Stimulated activated CD8-positive, alpha-beta memory T cell treated with anti-CD3 and anti-CD28 coated beads, Interleukin-7, amount 100 ng/mL, for 24 hours (primary cell): ENCODE measurements at regions not wholly inside any gene's neighbourhood (a gene's known extent, or its start where the extent isn't known, plus 50 kb on each side); places are given as distances from the start of the nearest gene placed in this dataset.

Source experiments
- DNase-seq: peaks from one replicate; pipeline ENCODE4 v3.0.0-alpha.2; 2020; ENCODE audit warnings: low read depth

GRCh38 chr3:70561796-70562195 is 249.4 kb upstream of the MDFIC2 start:
- DNase-seq, result no peak

DNA sequence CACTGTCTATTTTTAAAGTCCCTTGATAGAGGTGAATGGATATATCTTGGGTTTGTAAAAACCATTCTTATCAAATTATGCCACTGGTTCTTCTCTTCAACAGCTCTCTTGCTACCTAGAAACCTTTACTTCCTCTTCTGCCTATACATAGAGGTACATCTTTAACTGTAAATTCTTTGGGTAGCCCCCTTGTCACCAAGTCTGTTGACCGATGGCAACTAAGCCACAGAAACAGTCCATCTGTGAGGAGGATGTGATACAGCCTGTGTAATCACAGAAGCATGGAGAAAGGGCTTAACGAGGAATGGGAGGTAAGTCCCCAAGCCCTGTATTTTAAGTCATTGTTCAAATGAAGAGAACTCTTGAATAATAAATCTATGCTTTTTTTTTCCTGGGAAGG is 246.5 kb upstream of the MDFIC2 start:
- DNase-seq, result no peak

- DNase-seq, result no peak
Observed at GRCh38 chr3:70557976-70558375, 245.5 kb upstream of the MDFIC2 start.

- DNase-seq, result no peak
Observed at GRCh38 chr3:70556056-70556455, 243.6 kb upstream of the MDFIC2 start.

DNA sequence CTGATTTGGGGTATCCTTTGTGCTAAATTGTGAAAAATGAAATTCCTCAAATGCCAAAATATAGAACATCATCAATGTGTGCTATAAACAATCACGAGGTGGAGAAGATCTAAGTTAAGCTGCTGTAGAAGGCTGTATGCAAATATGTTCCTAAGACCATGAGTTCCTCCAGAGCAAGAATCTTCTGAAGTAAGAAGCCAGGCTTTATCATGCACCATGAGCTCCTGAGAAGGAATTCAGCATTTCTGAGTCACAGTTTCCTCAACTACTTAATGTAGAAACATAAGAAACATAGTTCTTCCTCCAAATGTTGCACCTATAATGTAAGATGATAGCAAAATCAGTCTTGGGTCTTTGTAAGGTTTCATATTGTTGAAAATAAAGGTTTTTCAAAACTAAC is 241.7 kb upstream of the MDFIC2 start:
- no peak for DNase-seq

DNA sequence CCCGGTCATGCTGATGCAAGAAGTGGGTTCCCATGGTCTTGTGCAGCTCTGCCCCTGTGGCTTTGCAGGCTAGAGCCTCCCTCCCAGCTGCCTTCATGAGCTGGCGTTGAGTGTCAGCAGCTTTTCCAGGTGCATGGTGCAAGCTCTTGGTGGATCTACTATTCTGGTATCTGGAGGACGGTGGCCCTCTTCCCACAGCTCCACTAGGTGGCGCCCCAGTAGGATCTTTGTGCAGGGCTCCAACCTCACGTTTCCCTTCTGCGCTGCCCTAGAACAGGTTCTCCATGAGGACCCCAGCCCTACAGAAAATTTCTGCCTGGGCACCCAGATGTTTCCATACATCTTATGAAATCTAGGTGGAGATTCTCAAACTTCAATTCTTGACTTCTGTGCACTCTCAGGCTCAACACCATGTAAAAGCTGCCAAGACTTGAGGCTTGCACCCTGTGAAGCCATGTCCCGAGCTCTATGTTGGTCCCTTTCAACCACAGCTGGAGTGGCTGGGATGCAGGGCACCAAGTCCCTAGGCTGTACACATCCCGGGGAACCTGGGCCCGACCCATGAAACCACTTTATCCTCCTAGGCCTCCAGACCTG is 238.4 kb upstream of the MDFIC2 start:
- peak; percentile 61 for DNase-seq

DNA sequence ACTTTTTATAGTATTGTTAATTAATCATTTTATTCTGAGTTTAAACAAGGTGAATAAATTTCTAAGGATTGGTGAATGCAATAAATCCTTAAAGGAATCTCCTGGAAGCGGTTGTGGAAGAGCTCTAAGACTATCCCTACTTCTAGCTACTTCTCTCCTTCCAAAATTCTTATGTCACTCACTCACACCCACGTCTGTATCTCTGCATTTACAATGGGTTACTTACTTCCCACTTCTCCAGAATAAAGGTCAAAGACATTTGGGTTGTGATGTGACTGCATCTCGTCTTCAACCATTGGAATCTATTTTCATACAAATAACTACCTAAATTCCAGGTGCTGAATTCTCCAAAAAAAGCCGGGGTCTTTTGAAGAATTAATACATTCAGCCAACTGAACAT is 234.2 kb upstream of the MDFIC2 start:
- DNase-seq, result no peak

DNA sequence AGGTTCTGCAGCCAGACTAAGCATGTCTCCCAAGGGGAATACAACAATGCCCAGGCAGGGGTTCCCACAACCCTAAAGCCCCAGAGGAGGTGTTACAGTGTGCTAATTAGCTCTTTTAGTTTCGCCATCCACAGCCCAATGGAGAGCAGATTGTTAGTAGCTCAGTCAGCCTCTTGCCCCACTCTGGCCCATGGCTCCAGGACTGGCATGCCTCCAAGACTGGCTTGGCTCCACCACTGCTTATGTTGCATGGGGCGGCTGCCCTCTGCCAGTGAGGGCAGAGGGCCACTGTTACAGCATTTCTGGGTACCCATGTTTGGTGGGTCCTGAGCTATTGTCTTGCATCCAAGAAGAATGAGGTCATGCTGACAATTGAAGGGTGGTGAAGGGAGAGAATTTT is 231.1 kb upstream of the MDFIC2 start:
- no peak for DNase-seq

GRCh38 chr3:70539908-70540307 is 227.5 kb upstream of the MDFIC2 start:
- no peak for DNase-seq

DNA sequence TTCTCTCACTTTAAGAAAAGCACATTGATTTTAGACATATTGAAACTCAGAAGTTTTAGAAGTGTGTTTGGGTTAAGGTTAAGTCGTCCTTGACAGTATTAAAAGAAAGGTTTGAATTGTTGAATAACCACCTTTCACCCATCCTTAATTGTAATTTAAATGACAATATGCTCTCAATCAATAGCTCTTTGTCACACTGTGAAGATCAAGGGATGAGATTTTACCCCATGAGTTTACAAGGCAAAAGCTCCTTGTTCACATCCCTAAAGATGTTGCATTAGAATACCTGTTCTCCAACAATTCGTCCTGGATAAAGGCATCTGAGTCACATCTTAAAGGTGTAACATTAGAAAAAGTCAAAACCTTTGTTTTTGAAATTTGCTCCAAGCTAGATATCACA is 220.4 kb upstream of the MDFIC2 start:
- DNase-seq, result no peak

DNA sequence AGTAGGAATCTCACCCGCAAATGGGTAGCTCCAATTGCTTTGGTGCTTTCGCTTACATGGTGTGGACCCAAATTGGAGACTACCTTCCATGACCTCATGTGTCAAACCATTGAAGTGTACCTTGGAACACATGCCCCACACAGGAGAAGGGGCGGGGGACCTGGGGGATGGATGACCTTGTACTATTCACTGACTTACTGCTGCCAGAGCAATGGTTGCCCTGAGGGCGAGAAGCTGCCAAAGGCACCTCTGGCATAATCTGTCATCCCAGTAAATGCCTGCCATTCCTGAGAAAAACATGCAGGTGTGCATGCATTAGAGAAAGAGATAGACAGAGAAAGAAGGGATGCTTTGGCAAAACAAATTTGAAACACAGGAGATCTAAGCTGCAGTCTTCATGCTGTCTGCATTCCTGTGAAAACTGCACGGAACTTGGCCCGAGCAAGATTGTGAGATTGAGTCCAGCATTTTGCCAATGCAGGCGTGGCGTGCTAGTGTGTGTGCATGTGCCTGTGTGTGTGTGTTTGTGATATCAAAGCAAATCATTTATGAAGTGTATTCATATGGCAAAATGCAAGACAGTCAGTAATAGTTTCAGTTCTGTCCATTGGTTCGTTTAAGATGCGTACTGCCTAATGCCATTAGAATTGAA is 219.5 kb upstream of the MDFIC2 start:
- DNase-seq, result no peak

DNA sequence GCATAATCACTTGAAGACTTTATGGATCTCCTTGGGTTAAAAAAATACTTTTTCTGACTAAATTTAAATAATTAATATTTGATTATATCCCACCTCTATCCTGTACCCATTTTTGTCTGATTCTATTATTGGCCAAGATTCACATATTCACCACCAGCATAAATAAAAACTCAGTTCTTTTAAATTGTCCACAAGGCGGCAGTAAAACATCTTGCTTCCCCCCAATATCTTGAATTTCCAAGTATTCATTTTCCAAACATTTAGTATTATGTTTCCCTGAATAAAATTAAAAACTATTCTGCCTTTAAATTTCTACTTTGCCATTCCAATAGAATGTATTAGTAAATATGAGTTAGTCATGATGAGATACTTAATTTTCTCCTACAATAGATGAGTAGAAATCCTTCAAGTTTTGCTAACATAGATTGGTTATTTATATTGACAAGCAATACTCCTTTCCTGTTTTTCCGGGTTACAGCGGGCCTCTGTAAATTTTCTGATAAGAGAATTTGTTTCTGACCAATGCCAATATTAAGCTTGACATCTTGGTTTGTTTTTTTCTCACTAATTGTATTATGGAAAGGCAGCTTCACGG is 218.7 kb upstream of the MDFIC2 start:
- DNase-seq, result no peak

DNA sequence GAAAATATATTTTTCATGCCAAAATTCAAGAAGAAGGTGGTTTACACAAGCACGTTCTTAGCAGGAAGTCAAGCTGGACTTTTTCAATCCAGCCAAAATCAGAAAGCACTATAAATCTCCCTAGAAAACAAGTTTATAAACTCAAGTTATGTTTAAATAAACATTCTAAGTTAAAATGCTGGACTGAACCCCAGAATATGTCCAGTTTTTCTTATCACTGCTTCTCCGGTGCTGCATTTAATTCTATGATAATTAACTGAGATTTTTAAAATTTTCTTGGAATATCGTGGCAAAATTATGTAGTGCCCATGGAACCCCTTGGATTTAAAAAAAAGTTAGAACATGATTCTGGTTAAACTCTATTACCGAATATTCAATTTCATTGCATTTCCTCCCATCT is 218.2 kb upstream of the MDFIC2 start:
- DNase-seq, result no peak

DNA sequence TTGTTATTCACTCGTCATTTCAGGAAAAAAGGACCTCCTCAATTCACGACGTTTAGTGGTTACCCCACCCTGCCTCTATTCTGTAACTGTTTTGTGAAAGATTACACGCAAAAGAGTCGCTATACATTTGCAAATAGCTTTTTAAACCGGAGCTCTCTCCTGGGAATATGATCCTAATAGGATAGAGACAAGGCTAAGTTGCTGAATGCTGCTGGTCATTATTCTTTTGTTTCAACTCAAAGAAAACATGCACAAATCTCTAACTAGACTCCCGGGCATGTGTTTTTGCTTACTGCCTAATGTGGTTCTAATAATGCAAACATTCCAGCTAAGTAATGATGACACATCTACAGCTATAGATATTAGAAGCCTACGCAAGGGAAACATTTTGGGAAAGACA is 214.6 kb upstream of the MDFIC2 start:
- DNase-seq, result no peak

GRCh38 chr3:70519913-70520659 is 207.6 kb upstream of the MDFIC2 start:
- DNase-seq, result no peak

DNA sequence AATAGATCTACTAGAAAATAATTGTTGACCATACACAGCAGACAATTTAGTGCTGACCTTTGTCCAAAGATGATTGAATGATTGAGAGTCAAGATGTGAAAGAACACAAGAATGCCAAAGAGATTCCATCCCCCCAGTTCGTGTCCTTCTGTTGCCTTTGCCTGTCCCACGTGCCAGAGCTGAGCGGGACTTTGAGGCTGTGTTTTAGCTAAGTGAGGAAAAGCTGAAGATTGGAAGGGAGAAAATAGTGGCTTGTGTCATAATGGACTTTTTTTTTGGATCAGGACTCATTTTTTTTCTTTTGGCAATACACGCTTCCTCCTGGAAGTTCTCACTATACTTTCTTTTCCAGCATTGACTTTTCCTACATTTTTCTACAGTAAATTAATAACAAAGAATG is 206.6 kb upstream of the MDFIC2 start:
- no peak for DNase-seq

DNA sequence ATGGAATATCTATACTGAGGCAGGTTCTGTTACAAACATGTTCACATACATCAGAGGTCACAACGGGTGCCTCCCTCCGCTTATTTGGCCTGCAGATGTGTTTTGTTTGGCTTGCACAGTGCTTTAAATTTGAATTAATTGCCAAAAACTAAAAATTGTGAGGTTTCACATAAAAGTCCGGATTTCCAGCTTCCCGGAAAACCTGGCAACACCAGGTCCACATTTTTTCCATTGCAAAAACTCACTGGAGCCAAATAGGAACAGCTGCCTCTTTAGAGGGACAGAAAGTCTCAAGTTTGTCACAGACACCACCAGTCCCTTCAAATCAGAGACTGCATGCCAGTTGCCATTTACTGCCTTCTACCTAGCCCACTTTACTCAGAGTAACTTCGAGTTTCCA is 205.9 kb upstream of the MDFIC2 start:
- DNase-seq, result no peak

DNA sequence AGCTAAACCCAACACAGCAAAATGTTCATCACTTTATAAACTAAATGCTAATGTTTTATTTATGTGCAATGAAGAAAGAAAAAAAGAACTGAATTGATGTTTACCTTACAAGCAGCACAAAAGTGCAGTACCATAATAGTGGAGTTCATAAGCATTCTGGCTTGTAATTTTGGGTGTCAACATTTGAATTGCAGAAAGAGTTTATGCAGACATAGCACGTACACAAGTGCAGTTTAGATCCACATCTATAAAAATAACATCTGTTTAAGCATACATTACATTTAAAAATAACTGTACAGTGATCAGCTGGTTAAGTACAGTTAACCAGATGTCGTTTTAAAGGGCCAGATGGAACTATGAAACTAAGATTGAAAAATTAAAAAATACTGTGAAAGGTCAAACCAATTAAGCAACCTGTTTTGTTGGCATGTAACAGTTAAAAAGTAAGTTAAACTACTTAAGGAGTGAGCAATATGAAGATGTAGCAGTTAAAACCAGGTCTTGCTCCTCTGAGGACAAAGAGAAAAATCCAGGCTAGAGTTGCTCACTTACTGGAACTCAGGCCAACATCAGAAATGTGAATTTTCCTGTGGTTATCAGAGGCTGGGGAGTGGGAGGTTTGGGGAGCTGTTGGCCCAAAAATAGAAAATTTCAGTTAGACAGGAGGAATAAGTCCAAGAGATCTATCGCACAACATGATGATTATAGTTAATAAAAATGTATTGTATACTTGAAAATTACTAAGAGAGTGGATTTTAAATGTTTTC is 204.9 kb upstream of the MDFIC2 start:
- no peak for DNase-seq

DNA sequence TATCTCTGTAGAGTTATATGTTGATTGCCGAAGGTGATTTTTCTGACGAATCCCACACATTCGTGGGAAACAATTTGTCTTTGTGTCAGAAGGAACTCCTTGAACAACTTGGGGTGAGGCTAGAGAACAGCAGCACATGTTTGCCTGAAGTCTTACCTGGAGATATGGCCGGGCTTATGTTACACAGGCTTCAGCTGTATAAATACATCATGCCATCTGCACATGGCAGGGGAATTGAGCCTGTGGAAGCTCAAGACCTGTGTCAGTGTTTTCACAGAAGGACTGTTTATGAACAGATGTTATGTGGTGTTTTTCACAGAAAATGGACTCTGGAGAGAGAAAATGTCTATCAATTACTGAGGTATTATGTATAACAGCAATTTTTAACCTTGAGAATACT is 203.6 kb upstream of the MDFIC2 start:
- DNase-seq, result no peak

DNA sequence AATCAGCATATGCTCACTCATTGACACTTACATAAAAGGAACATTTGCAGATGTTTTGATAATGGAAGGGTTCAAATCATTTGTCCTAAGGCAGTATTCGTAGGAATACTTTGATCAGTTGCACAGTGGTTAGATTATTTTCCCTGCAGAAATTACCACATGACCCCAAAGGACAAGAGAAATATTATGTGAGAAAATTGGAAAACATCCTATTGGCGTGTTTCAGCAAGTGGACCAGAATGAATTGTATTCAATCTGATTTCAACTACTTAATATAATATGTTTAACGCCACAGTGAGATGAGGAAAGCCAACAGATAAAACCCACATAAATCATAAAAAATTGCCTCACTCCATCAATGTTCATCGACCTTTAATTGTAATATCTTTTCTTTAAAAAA is 195.0 kb upstream of the MDFIC2 start:
- no peak for DNase-seq

DNA sequence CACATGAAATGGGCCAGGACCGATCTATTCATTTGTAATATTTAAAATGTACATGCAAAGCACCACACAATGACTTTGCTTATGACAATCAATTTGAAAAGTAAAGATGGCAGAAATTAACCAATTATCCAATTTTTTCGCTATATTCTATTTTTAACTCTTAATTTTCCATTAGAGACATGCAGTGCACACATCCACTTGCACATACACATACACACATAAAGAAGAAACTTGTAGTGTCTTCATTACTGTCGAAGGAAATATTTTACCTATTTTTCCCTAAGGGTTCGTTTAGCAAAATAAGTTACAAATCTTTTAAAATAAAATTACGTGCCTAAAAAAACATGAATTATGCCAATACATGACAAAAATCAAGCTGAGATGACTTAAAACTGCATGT is 194.3 kb upstream of the MDFIC2 start:
- DNase-seq, result no peak

- DNase-seq, result no peak
Observed at GRCh38 chr3:70501561-70501960, 189.1 kb upstream of the MDFIC2 start.

DNA sequence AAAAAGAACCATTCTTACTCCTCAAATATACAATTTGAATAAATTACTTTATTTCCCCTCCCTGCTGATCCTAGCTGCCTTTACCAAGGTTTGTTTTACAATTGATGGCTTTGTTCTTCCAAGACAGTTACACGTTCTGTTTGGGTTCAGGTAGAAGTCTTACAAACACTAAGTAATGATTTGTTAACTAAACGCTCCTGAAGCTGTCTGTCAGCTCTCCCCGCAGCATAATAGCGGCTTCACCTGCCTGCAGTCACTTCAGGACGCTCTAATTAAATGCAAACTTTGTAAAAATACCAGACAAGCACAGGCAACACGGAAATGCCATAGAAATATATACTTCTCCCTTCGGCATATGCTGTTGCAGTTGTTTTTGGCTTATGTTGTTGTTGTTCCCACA is 176.4 kb upstream of the MDFIC2 start:
- no peak for DNase-seq
